AG09319 (cell line): ENCODE measurements at regions not wholly inside any gene's neighbourhood (a gene's known extent, or its start where the extent isn't known, plus 50 kb on each side); places are given as distances from the start of the nearest gene placed in this dataset.

Experiments
- DNase-seq: peaks from one replicate; pipeline ENCODE4 v3.0.0-alpha.2; 2010; ENCODE audit warnings: low read depth; ENCODE audit errors: extremely low read depth
- CTCF ChIP-seq: IDR thresholded peaks from 2 replicates; pipeline ENCODE4 v1.5.1; 2011; ENCODE audit warnings: low read depth, mild to moderate bottlenecking, inconsistent platforms, low read length, moderate library complexity

- no peak for DNase-seq
- TF ChIP-seq CTCF, result no peak
Observed at GRCh38 chr1:222865718-222866117, 50.9 kb downstream of the DISP1 start.

- no peak for DNase-seq
- no peak for TF ChIP-seq CTCF
Observed at GRCh38 chr1:222867316-222867715, 52.5 kb downstream of the DISP1 start.

- TF ChIP-seq CTCF, result no peak
- no peak for DNase-seq
Observed at GRCh38 chr1:222876182-222876581, 61.3 kb downstream of the DISP1 start.

- TF ChIP-seq CTCF, result no peak
- no peak for DNase-seq
Observed at GRCh38 chr1:222877854-222878253, 63.0 kb downstream of the DISP1 start.

GRCh38 chr1:222880587-222880986 lies 65.7 kb downstream of the DISP1 start:
- TF ChIP-seq CTCF, result no peak
- no peak for DNase-seq

- DNase-seq, result no peak
- no peak for TF ChIP-seq CTCF
Observed at GRCh38 chr1:222886194-222886854, 71.5 kb downstream of the DISP1 start.

GRCh38 chr1:222886878-222887351 lies 72.1 kb downstream of the DISP1 start:
- DNase-seq, result peak; percentile 77
- TF ChIP-seq CTCF, result no peak
